Mucosa of gallbladder (tissue), 1 donor: ENCODE measurements at regions not wholly inside any gene's neighbourhood (a gene's known extent, or its start where the extent isn't known, plus 50 kb on each side); places are given as distances from the start of the nearest gene placed in this dataset.

Experiments
- DNase-seq: peaks from one replicate; pipeline ENCODE4 v3.0.0-alpha.2; 2020; ENCODE audit warnings: low spot score
- donor health status: DM: no; HTN: no; CAD: no.

DNA sequence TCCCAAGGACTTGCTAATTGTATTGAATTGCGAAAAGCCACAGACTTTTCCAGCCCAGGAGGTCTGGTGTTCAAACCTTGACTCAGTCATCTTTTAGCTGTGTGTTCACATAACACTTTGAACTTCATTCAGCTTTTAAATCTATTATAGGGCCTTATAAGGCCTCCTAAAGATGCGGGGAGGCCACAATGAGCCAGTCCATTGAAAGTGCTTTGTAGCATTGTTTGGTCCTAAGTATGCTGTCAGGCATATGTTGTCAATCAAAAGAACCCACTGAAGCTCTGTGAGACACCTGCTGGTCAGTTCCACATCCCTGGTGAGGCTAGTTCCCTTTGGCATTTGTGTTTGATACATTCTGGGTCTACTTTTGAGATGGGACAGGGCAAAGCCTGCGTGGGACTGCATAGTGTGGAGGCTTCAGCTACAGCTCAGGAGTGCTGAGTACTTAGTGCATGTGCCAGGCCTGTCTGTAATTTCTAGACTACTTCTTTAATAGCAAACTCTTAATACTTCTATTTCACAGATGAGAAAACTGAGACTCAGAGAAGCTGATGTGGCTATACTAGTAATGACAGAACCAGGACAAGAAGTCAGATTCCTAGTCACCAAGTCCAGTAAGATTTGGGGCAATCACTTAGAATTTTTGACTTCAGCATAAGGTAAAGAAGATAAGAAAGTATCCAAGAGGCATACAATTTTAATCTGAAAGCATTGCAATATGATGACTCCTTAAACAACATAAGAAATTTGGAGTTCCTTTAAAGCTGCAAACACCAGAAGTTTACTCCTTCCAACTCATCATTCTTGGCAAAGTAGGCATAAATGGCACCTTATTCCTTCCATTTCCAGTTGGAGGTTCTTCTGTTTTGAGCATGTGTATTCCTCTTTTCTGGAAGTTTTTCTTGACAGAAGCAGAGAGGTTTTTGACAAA, 213.0 kb downstream of the PDCD6IP start:
- DNase-seq, result no peak

DNA sequence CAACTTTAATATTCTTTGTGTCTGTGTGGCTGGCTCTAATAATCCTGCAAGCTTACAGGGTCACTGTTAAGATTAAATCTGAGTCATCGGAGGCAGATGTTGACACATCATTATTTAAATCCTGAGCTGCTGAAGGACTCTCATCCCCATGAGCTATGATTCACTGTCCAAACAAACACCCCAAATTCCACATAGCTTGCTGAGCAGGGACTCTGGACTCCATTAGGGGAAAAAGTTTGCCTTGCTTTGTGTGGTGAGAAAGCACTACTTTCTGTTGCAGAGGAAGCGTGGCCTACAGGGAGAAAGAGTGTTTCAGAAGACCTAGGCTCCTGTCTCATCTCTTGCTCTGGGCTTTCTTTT, 213.7 kb downstream of the PDCD6IP start:
- DNase-seq, result peak; percentile 60

DNA sequence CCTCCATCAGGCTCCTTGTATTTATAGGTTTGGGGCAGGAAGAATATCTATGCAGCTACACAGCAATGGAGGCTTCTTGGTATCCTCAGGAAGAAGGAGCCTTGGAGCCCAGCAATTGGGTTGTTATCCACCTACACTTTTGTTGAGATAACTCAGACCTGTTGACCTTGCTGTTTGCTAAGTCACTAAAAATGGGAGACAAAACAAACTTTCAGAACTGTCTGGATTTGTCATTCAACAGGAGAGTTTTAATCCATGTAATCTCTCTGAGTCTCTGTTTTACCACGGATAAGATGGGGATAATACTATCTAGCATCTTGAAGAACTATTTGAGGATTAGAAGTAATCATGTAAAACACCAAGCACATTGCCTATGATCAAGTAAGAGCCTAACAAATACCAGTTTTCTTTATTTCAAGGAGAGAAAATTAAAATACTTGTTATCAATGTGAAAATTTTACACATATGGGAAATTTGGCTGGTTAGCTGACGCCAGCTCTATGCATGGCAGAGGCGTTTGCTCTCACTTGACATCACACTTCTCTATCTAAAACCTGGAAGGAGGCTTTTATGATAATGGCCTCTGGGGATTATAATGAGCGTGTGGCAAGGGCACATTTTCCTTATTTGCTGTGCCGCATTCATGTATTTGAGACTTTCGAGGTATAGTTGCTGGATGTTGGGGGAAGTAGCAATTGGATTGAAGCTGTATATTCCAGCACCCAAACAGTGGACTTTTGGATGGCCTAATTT, 215.6 kb downstream of the PDCD6IP start:
- no peak for DNase-seq

DNA sequence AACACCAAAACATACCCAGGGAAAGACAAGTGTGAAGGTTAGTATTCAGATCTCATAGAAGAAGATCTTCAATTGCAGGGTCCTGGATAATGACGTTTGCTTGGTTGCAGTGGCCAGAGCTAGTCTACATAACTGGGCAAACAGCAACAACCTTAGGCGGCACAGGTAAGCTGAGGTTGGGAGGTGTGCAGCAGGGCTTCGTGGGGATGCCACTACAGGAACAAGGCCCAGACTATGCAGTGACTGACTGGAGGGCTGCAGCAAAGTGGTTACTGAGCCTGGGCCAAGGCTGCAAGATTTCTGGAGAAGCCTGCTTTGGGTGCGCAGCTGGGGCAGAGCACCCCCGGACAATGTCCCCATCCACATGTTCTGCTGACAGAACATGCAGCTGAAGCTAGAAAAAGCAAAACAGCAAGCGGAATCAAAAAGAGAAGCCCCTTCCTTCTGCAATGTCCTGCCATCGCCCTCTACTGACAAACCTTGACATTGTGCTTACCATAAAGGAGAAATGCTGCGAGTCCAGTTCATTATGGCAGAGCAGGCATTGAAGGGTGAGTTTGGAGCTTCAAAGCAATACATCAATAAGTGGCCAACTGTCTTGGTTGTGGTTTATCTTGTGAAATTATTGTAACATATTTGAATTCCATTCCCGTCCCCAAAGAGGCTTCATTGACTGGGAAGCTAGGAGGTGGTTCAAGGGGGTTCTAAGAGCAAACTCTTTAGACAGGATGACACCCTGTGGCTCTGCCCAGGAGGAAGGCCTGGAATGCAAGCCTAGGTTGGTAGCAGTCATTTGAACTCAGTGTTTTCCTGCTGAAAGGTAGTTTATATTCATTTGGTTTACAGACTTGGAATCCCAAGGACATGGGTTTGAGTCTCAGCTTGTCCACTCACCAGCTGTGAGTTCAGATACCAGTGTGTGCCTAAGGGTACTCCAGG, 217.0 kb downstream of the PDCD6IP start:
- DNase-seq, result no peak

DNA sequence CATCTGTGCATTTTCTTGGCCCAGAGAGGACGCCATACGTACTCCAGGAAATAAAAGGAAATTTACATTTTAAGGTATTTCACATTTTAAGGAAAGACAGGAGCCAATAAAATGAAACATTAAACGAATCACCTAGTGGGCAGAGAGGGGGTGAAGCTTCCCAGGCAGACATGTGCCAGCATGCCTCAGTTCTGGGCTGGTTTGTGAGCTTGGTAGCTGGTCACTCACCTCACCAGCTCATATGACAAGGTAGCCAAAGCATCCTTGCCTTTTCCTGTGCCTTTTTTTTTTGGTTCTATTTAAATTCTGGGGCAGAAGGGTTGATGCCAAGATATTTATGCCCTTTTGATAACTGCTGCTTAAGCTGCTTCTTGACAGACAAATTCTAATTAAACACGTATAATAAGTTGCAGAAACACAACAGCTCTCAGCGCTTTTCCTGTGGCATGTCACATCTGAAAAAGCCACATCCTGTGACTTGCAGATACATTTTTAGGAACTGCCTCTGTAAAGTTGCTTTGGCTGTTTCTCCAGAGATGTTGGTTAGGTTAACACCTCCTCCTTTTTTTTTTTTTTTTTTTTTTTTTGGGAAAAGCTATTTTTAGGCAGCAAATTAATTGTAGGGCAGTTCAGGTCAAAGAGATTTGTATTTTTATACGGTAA, 218.6 kb downstream of the PDCD6IP start:
- DNase-seq, result no peak

DNA sequence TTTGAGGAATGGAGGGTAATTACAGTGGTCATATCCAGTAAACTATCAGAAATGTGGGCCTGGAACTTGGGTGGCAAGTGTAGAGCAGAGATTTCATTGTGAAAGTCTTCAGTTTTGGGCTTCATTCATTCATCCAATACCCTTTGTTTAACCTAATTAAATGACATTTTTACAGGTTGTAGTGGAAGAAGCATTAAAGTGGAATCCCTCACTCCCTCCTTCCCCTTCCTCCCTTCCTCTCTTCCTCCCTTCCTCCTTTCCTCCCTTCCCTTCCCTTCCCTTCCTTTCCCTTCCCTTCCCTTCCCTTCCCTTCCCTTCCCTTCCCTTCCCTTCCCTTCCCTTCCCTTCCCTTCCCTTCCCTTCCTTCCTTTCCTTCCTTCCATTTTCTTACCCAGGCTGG, 219.3 kb downstream of the PDCD6IP start:
- DNase-seq, result no peak

DNA sequence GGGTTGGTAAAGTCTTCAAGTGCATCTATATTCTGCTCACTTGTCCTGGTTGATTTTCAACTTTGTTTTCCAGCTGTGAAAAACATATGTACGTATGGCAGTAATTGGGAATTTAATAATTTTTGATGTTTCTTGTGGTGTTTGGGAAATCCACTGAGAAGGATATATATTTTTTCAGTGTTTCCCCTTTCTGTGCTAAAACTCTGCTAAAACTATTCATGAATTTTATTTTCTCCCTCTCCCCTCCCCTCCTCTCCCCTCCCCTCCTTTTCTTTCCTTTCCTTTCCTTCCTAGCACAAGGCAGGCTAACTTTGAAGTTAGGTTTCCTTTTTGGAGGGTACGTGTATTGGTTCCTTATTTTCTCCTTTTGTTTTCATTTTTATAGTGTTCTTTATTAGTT, 220.7 kb downstream of the PDCD6IP start:
- DNase-seq, result no peak

DNA sequence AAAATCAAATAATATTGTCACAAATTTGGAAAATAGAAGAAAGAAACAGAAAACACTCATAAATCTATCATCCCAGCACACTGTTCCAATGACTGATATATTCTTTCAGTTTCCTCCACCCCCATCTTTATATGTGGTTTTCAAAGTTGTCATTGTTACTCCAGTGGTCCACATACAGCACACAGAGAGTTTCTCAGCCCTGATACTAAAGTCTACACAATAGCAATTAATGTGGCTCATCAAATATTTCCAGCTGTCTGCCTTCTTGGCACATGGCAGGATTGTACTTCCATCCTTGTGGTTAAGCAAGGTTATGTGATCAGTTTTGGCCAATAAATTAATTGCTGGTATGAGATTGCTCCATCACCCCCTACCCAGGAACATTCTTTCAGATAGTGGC, 221.7 kb downstream of the PDCD6IP start:
- no peak for DNase-seq

DNA sequence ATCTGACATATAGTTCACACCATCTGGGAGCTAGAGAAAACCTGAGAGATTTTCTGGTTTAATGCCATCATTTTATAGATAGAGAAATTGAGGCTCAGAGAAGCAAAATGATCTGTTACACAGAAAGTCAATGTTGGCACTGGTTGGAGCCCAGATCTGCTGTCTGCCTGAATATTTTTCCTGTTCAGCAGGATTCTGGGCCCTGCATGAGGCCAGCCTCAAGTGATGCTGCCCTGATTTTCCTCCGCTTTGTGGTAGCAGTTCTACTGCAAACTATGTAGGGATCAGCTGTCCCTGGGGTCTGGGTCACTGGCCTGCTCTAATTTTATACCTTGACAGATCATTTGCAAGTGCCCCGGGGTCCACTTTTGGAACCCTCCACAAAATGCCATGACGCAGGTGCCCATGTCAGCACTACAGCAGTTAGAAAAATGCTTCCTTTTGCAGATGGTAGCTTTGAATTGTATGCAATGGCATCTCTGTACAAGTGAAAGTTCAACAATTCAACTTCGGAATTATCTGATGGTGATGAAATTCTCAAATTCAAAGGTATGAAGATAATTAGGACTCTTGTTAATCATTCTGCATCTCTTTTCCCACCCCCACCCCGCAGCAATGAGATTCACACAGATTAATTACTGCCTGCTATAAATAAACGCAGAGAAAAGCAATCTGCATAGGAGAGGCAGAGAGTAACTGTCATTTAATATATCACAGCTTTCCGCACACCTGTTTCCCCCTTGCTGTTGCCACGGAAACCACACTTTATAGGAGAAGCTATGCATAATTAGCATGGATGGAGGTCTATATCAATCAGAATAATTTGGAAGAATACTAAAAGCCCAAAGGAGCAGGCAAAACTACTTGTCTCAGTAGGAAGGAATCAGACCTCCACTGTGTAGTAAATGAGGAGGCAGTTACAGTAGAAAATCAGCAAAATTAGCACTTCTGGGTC, 222.6 kb downstream of the PDCD6IP start:
- DNase-seq, result no peak

DNA sequence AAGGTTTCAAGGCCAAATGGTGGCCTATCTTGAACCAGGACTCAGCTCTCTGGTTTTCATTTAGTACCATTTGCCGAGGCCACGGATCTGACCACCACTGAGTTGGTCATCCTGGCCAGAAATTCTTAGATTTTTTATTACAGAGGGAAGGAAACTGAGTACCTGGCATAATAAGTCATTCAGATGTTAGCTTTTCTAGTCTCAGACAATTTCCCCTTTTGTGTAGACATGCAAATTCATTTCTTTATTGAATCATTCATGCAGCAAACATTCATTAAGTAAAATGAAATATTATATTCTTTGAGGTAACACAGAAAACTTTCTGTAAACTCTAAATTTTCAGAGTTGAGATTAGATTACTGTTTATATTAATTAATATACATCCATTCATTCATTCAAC, 223.7 kb downstream of the PDCD6IP start:
- DNase-seq, result no peak

DNA sequence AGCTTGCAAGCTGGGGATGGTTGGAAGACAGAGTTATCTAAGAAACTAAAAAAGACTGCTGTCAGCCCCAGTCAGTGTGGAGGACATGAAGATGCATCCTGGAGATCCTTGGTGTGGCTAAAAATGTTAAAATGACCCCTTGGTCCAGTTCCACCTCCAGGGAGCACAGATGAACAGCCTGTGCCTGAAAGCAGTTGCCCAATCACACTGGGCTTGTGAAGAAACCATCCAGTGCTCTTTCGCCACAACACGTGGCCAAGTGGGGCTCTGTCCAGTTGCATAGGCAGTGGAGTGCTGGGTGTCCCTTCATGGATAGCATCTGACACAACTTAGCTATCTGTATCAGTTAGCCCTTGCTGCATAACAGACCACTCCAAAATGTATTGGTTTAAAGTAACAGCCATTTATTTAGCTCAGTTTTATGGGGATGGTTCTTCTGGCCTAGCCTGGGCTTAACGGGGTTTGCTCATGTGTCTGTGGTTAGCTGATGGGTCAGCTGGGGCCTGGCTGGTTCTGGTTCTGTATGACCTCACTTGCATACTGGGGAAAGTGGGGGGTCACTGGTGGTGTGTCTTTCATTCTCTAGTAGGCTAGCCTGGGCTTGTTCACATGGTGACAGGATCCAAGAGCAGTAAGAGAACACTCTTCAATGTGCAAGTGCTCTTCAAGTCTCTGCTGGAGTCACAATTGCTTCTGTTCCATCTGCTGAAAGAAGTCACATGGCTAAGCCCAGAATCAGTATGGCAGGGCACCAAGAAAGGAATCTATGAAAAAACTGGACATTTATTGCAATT, 226.2 kb downstream of the PDCD6IP start:
- DNase-seq, result no peak

DNA sequence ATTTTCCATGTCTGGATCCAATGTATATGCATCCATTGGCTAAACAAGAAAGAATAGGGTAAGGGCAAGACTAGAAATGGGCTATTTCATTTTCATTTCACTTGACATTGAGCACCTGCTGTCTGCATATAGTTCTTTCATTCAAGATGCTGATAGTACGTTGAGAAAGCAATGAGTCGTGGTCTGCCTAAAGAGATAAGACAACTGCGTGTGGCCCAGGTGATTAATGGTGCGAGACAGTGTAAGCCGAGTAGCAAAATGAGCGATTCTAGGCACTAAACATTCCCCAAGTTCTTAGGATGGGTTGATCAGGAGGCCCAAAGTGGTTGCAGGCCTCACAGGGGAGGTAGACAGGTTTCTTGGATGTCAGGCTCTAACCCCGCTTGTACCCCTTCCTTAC, 235.4 kb downstream of the PDCD6IP start:
- no peak for DNase-seq

DNA sequence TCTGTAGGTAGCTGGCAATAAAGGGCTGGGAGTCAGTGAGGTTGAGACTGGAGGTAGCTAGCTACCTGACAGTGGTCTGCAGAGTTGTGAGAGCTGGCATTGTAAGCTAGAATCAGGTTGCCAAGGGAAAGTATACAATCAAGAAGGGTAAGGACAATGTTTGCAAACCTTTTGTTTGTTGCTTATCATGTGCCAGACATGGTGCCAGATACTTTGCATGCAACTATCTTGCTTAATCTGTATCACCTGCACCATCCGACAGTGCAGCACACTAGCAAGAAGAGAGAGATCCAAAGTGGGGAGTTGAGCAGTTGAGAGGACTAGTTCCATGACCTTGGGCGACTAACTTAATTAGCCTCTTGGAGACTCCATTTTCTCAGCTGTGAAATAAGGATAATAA, 236.4 kb downstream of the PDCD6IP start:
- no peak for DNase-seq

DNA sequence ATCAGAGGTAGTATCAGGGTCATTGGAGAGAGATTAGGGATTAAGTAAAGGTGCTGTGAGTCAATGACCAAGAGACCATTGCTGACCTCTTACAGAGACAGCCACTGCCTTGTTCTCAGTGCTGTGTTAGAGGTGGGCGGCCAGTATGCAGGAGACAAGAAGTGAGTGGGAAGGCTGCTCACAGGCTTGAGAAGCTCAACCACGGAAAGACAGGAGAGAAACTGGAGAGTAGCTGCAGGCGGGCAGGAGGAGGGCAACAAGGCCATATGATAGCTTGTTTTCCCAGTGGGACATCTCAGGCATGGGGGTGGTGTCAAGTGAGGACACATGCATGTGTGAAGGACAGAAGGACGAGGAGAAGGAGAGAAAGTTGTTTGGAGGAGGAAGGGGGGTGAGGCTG, 237.3 kb downstream of the PDCD6IP start:
- DNase-seq, result no peak

DNA sequence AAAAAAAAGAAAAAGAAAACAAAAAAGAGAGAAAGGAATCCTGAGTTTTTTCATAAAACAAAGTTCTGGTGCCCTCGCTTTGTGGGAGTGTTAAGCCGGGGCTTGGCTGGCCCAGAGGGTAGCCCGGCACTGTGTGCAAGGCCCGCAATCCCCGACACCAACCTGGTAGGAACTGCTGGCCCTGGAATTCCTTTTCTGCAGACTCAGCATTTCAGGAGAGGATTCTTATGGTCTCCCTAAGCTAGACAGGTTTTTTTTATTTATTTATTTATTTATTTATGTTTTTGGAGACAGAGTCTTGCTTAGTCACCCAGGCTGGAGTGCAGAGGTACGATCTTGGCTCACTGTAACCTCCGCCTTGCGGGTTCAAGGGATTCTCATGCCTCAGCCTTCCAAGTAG, 238.8 kb downstream of the PDCD6IP start:
- DNase-seq, result no peak

DNA sequence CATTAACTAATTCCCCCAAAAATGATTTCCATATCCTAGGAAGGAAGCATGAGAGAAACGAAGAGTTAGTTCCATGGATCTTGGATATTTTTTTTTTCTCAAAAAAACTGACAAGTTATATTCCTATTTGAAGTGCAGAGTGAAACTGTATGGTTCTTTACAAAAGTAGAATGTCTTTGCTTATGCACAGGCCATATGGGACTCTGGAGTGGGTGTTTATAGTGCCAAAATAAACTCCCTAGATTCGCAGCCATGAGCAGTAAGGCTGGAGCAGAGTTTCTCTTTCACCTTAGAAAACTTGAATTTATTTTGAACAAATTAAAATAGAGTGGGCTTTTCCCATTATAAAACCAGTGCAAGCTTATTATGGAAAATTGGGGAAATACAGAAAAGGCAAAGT, 239.7 kb downstream of the PDCD6IP start:
- no peak for DNase-seq

DNA sequence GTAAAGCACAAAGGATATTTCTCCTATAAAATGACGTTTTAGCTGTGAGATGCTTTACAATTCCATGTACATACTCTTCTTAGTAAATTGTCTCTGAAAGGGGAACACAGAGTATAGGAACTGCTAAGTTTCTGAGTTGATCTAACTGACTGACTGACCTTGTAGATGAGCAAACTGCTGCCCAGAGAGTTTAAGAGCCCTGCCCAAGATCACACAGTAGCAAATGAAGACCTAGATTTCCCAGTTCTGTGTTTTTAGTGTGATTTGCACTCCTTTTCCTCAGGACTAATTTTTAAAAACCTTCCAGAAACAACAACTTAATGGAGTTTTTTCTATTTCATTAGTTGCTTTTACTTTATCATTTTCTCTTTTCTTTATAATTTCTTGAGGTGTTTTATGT, 247.7 kb downstream of the PDCD6IP start:
- no peak for DNase-seq

DNA sequence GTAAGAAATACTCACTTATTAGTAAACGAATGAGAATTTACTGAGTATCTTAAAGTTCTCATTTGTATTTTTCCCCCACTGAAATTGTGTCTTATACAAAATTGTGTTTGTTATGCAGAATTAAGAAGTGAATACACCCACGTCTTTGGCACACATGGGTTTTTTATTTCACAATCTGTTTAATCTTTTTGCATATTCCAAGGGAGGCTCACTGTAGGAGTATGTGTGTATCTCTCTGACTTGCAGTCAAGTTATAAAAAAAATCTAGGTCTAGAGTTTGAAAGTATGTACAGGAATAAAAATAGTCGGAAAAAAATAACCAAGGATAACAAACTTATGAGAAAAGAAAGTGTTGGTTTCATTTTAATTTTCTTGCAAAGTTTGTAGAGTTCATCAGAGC, 255.2 kb downstream of the PDCD6IP start:
- no peak for DNase-seq

DNA sequence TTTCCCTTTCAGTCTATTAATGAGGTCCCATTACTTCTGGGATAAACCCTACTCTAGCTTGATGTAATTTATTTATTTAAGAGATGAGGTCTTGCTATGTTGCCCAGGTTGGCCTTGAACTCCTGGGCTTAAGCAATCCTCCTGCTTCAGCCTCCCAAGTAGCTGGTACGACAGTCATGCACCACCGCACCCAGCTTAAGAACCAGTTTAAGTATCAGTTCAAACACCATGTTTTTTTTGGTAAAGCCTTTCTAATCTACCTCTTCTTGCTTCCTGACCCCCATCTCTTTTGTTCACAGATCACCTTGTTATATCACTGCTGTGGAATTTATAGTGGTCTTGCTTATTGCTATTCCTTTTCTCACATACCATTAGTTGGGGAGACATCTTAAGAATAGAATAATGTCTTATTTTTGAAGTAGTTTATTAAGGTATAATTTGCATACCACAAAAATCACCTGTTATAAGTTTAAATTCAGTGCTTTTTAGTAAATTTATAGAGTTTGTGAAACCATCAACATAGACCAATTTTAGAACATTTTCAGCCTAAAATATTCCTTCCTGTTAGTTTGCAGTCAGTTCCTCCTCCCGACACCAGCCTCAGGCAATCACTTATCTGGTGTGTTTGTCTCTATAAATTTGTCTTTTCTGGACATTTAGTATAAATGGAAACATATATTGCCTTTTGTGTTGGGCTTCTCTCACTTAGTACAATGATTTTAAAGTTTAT, 257.9 kb downstream of the PDCD6IP start:
- no peak for DNase-seq
